ENCODE measurements at regions not wholly inside any gene's neighbourhood (a gene's known extent, or its start where the extent isn't known, plus 50 kb on each side); places are given as distances from the start of the nearest gene placed in this dataset.
"Not testable (repeated sequence)": the region's sequence is repeated elsewhere in the genome, so short reads cannot be mapped to it uniquely, and the experiment has no call there.

DNA sequence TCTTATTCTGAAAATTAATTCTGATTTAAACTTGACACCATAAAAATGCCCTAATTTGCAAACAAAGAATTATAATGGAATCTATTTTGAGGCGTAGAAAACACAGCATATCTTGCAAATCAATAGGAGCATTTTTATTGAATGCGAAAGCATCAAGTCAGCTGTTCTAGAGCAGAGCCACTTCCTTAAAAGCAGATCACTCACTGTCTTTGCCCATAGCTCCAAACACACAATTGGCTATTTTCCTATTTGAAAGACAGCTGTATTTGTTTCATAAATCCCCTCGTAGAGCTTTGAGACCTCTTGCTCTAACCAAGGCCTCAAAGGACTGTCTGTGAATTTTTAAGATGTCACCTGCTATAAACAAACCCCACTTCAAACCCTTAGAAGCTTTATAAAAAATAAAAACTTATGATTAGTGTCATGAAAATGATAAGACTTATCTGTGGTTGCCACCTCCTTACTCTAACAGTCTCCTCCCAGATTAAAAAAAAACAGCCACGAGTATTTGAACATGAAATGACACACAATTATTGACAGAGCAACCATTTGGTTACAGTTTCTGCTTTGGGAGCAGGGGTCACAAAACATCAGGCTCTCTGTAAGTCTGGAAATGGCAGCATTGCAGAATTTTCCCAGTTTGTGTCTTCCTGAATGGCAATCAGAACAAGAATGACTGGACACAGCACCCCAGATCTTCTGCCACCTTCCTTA, 75.6 kb upstream of the RASEF start:
- no peak for DNase-seq (ENCODE audit: low read depth)

DNA sequence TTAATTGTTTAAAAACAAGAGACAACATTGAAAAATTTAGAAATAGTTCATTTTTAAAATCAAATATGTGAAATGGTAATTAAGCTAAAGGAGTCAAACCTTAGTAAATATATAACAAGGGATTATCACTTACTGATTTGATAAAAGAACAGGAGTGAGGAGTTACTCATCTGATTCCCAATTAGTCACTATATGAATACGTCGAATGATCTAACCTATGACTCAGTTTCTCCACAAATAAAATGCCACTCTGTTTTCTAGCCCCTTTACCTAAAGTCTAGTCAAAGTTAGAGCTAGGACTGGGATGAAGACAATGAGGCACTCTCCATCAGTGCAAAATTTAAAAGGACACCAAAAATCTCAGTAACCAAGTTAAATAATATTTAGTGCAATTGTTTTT, 70.4 kb upstream of the RASEF start:
- no peak for DNase-seq (ENCODE audit: low read depth)

DNA sequence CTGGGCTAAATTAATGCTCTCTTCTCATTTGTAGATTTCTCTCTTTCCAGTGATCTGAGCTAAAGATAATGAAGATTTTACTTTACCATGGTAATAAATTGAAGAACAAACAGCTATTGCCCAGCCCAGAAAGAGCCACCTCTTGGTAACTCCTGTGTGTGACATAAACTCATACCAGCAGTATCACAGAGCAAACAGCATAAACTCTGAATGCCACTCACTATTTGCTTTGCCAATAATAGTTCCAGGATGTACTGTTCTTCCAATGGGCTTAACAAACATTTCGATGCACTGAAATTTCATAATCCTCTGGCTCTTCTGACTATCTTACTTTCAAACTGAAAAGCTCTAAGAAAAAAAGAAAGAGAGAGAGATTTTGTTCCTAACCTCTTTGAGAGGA, 69.8 kb upstream of the RASEF start:
- no peak for DNase-seq (ENCODE audit: low read depth)

DNA sequence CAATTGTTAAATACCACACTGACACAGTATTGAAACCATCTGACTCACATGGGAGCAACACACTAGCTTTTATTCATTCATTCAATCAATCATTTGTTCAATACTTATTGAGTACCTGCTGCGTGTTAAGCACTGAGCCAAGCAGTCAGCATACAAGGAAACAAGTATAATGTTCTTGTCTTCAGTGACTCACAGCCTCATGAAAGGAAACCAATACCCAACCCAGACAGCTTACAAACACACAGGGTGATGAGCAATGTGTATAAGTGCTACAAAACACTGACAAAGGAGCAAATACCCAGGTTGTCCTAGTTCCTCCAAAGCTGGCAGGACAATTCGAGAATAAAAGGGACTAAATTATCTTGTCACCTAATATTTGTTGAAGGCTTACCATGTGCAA, 67.6 kb upstream of the RASEF start:
- peak; percentile 40 for DNase-seq (ENCODE audit: low read depth)

DNA sequence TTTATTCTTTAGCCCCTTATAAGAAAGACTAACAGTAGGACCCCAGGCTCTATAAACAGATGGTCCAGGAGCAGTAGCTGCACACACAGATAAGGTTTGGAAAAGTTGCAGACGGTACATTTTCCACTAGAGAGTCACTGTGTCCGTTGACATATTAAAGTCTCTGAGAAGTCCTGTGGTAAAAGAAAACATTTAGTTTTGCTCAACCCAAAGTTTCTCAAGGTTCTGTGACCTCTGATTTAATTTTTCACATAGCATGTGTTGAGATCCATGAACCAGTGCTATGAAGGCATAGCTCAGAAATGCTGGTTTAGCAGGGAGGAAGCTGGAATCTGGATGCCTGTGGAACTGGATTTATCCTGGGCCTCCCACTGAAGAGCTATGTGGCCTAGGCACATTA, 62.7 kb upstream of the RASEF start:
- DNase-seq (ENCODE audit: low read depth), result no peak

DNA sequence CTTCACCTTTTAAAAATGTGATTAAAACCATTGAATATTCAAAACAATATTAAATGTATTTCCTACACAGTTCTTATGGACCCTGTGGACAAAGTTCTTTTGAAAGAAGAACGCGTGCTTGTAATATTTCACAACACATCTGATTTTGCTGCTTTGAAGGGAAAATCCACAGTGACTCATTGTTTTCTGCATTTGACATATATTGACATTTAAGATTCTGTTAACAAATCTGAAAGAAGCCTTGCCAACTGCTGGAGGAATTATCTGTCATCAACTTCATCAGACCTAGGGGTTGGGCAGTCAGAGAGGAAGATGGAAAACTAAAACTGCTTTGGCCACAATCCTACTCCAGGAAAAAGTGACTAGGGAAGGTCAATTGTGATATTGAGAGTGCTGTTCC, 56.9 kb upstream of the RASEF start:
- DNase-seq (ENCODE audit: low read depth), result no peak

DNA sequence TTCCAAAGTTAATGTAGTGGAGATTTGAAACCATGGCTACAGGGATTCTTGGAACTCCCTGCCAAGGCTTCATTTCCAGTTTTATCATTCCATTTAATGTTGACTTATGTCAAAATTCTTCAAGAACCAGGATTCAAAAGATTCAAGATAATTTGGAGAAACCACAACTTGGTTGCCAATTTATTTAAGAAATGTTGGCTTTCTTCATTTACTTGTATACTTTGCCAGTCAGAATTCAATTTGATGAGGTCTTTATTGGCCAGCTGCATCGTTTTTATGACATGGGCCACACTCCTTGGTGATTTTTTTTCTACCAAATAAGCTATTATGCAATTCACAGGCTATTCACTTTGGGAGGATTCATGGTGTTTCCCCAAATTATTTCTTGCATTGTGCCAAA, 53.1 kb upstream of the RASEF start:
- no peak for DNase-seq (ENCODE audit: low read depth)

DNA sequence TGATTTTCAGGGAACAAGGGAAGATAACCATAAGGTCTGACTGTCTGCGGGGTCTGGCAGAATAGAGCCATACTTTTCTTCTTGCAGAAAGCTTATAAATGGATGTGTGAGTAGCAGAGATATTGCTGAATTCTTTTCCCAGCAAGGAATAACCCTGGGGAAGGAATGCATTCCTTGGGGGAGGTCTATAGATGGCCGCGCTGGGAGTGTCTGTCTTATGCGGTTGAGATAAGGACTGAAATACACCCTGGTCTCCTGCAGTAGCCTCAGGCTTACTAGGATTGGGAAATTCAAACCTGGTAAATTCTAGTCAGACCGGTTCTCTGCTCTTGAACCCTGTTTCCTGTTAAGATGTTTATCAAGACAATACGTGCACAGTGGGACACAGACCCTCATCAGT, 50.5 kb upstream of the RASEF start:
- DNase-seq (ENCODE audit: low read depth), result not testable (repeated sequence)
